Activated naive CD4-positive, alpha-beta T cell treated with anti-CD3 and anti-CD28 coated beads, Interleukin-2, amount 50 U/mL, for 16 hours (primary cell): ENCODE measurements at regions not wholly inside any gene's neighbourhood (a gene's known extent, or its start where the extent isn't known, plus 50 kb on each side); places are given as distances from the start of the nearest gene placed in this dataset.

ENCODE experiments used
- DNase-seq: peaks from one replicate; pipeline ENCODE4 v3.0.0-alpha.2; 2020

GRCh38 chr4:108261026-108261425 is 92.3 kb upstream of the LEF1 start:
- no peak for DNase-seq

- DNase-seq, result no peak
These were observed 87.8 kb upstream of the LEF1 start for GRCh38 chr4:108256538-108256937.

GRCh38 chr4:108255203-108255747 is 86.5 kb upstream of the LEF1 start:
- no peak for DNase-seq

GRCh38 chr4:108249397-108249796 is 80.7 kb upstream of the LEF1 start:
- no peak for DNase-seq

- DNase-seq, result no peak
These were observed 78.8 kb upstream of the LEF1 start for GRCh38 chr4:108247387-108248049.

GRCh38 chr4:108244606-108245005 is 75.9 kb upstream of the LEF1 start:
- no peak for DNase-seq

- no peak for DNase-seq
These were observed 71.6 kb upstream of the LEF1 start for GRCh38 chr4:108240366-108240765.

GRCh38 chr4:108237693-108238092 is 69.0 kb upstream of the LEF1 start:
- no peak for DNase-seq

- DNase-seq, result no peak
These were observed 67.5 kb upstream of the LEF1 start for GRCh38 chr4:108236264-108236663.

- DNase-seq, result no peak
These were observed 59.2 kb upstream of the LEF1 start for GRCh38 chr4:108227923-108228322.

- DNase-seq, result no peak
These were observed 55.9 kb upstream of the LEF1 start for GRCh38 chr4:108224611-108225053.

GRCh38 chr4:108223313-108223712 is 54.6 kb upstream of the LEF1 start:
- no peak for DNase-seq

- DNase-seq, result no peak
These were observed 51.3 kb upstream of the LEF1 start for GRCh38 chr4:108219998-108220397.
